ENCODE measurements at regions not wholly inside any gene's neighbourhood (a gene's known extent, or its start where the extent isn't known, plus 50 kb on each side); places are given as distances from the start of the nearest gene placed in this dataset.
A peak's percentile ranks its signal among the peaks of the same experiment; 100 is the strongest.
"Not testable (repeated sequence)": the region's sequence is repeated elsewhere in the genome, so short reads cannot be mapped to it uniquely, and the experiment has no call there.

DNA sequence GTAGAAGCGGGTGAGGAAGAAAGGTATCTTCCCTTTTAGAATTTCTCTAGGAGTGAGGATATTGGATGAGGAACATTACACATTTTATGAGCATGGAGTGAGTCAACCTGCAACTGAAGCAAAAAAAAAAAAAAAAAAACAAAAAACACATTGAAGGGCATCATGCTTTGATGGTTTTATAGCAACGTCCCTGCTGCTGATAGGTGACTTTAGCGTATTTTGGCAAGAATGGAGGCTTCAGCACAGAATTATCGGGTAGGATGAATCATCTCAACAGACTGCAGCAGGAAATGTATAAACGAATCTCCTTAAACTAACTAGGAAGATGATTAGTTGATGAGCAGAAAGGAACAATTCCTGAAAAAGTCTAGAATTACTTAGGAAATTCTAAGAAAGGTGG, 1359.6 kb upstream of the ATXN8OS start:
- DNase-seq: no peak

GRCh38 chr13:68745502-68745901, 1362.1 kb upstream of the ATXN8OS start:
- DNase-seq: no peak

DNA sequence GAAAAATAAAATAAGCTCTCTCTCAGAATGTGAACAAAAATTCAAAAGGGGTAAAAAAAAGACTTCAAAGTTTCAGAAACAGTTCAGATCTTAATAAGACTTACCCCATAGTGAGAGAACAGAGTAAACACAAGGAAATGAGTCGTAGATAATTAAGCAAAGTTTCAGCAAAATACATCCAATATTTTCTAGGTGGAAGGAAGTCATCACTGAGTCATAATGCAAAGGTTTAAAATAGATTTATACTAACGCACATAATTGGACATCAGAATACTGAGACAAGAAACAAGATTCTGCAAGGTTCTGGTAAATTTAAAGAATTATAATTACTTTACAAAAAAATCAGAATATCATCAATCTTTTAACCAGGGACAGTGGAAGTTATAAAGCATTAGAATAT, 1370.7 kb upstream of the ATXN8OS start:
- no peak for DNase-seq

DNA sequence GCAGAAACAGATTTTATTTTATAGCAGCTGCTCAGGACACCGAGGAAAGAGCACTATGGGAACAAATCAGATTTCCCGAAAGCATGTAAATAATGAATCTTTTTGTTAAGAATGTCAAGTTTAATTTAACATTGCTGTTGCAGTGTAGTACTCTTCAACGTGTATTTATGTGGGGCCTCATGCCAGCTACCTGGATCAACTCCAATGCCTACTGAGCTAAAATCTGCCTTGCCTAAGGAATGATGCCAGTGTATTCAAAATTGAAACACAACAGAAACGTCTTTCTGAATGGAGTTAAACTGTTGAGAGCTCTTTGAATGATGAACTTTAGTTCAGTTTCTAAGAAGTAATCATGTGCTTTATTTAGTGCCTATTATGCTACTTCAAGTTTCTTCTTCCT, 1379.8 kb upstream of the ATXN8OS start:
- no peak for DNase-seq

DNA sequence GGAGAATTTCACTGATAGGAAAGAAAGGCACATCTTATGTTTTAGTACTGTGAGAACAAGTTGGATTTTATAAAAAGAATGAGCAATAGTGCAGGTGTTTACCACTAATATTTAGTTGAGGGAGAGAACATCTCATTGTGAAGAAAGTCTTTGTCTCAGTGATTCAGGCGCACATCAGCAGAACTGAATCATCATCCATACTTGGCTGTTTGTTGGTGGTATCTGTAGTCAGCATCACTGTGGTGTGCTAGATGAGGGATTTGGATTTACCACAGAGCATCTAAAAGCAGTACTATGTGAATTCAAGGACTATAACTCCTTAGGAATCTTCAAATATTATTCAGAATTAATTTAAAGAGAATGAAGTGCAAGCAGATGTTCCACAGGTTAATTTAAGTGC, 1380.5 kb upstream of the ATXN8OS start:
- no peak for DNase-seq

DNA sequence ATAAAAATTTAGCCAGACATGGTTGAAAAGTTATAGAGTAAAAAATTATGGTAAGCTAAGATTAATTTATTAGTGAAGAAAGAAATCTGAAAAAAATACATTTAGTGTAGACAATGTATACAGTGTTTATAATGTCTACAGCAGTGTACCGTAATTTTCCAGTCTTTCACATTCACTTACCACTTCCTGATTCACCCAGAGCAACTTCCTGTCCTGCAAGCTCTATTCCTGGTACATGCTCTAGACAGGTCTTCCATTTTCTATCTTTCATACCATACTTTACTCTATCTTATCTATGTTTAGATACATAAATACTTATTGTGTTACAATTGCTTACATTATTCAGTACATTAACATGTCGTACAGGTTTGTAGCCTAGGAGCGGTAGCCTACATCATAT, 1387.8 kb upstream of the ATXN8OS start:
- DNase-seq: no peak

- no peak for DNase-seq
These were observed 1392.0 kb upstream of the ATXN8OS start for GRCh38 chr13:68715651-68716050.

- no peak for DNase-seq
These were observed 1393.3 kb upstream of the ATXN8OS start for GRCh38 chr13:68714292-68714691.

DNA sequence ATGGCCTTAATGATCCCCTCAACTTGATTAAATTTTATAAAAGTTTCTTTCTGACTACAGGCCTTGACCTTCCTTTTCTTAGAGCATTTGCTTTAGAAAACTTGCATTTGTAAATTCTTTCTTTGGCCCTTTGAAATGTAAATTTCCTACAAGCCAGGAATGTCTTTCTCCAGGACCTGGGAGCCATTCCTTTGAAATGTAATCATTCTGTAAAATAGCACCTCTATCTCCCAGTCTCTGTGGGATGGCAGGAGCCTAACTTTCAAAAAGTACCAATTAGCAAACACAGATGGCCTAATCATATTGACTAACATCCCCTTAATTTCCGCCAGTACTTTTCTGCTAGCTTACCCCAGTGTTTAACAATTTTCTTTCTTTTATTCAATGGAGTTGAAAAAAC, 1394.2 kb upstream of the ATXN8OS start:
- no peak for DNase-seq

DNA sequence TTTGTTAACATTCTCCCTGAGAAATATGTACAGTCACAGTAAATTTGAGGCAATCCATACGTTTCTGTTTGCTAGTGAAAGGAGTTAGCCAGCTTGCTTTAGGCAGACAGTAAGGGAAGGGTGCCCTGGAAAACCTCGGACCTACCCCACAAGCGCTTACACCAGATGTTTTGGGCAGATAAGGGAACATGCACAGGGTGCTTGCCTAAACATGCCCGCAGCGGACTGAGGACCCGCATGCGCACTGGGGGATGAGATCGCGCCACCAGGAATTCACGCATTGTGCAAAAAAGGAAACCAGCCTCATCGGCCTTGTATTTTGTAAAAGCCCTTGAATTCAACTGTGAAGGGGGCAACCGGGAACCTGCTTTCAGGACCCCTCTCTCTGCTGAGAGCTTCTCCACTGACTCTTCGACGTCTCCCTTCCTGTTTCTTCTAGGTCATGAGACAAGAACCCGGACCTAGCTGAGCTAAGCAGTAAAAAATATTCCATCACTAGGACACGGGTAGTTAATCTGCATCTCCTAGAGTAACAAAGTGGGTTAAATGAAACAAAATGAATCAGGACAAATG, 1399.2 kb upstream of the ATXN8OS start:
- no peak for DNase-seq

- not testable (repeated sequence) for DNase-seq
These were observed 1401.6 kb upstream of the ATXN8OS start for GRCh38 chr13:68706044-68706443.

- peak; percentile 53 to 79 for DNase-seq
These were observed 1410.1 kb upstream of the ATXN8OS start for GRCh38 chr13:68697551-68697950.

- DNase-seq: no peak
These were observed 1410.7 kb upstream of the ATXN8OS start for GRCh38 chr13:68696907-68697306.

- no peak for DNase-seq
These were observed 1415.6 kb upstream of the ATXN8OS start for GRCh38 chr13:68692049-68692448.

GRCh38 chr13:68690567-68690966, 1417.1 kb upstream of the ATXN8OS start:
- DNase-seq: peak in 1 of 2 experiments; percentile 62

DNA sequence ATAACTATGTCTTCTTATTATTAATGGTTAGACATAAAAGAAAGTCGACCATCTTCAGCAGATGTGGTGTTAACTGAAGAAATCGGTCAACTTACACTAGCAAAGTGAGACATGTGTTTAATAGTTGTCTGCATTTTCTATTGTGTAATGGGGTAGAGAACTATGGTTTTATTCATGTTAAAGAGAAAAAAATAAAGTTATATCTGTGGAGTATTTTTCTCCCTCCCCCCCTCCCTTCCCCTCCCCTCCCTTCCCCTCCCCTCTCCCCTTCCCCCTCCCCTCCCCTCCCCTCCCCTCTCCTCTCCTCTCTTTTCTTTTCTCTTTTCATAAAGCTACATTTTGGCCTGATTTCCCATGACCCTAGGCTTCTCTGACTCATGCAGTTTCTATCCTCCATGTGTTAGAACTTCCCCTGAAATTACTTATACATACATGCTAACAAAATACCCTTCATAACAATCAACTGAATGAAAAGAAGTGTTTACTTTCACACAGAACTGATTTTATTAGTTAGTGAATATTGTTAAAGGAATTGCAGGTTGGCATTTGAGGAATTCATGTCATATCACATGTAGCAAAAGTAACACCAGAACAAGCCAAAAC, 1431.0 kb upstream of the ATXN8OS start:
- no peak for DNase-seq

- no peak for DNase-seq
These were observed 1432.4 kb upstream of the ATXN8OS start for GRCh38 chr13:68675209-68675608.

GRCh38 chr13:68667863-68668262, 1437.7 kb upstream of the PCDH9 start:
- DNase-seq: no peak

- no peak for DNase-seq
These were observed 1436.8 kb upstream of the PCDH9 start for GRCh38 chr13:68666774-68667397.

GRCh38 chr13:68645814-68646213, 1415.7 kb upstream of the PCDH9 start:
- no peak for DNase-seq

- DNase-seq: no peak
These were observed 1414.5 kb upstream of the PCDH9 start for GRCh38 chr13:68644611-68645010.

DNA sequence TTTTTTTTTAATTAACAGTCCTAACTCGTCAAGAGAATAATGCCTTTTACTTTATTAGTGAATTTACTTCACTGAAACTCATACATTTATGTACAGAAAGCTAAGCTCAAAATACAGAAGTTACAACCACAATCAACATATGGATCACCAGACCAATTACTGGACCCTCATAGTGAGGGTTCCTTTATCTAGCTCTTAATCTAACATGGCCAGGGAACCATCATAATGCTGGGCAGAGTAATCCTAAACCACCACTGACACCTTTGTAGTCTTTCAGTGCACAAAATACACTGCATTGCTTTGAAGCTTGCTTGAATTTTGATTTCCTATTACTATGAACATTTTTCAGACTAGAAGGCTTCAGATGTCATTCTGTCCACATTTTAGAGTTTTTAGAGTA, 1406.6 kb upstream of the PCDH9 start:
- DNase-seq: no peak

GRCh38 chr13:68628994-68629393, 1398.9 kb upstream of the PCDH9 start:
- no peak for DNase-seq

DNA sequence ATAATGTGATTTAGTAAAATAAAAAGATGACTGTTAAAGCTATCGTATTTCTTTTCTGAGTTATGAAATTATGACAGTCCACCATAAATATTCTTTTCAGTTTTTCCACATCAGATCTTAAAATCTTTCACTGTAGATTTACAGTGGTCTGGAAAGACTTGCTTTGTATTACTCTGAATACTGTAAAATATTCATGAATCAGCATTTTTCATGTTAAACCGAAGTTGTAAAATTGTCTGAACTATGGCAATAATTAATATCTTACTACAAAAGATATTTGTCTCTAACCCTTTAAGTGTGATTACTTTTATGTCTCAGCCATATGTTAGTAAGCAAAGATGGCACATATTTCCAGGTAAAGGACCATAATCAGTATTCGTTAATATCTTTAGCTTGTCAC, 1397.2 kb upstream of the PCDH9 start:
- DNase-seq: no peak
